HG02759 (cell line): ENCODE measurements at regions not wholly inside any gene's neighbourhood (a gene's known extent, or its start where the extent isn't known, plus 50 kb on each side); places are given as distances from the start of the nearest gene placed in this dataset.

ENCODE experiments used
- ATAC-seq: cut with Tn5 transposase; IDR thresholded peaks from one replicate; pipeline ENCODE4 v1.9.1; 2021; ENCODE audit warnings: mild to moderate bottlenecking, moderate library complexity; ENCODE audit not compliant: unreplicated experiment

- no peak for ATAC-seq
These were observed 856.6 kb downstream of the MAT2B start for GRCh38 chr5:164361986-164362385.

- no peak for ATAC-seq
These were observed 857.4 kb downstream of the MAT2B start for GRCh38 chr5:164362835-164363234.

- ATAC-seq, result no peak
These were observed 859.1 kb downstream of the MAT2B start for GRCh38 chr5:164364237-164365208.

GRCh38 chr5:164370841-164371240 is 865.4 kb downstream of the MAT2B start:
- no peak for ATAC-seq

GRCh38 chr5:164372892-164373291 is 867.5 kb downstream of the MAT2B start:
- no peak for ATAC-seq

GRCh38 chr5:164373876-164374275 is 868.5 kb downstream of the MAT2B start:
- no peak for ATAC-seq

- ATAC-seq, result no peak
These were observed 869.6 kb downstream of the MAT2B start for GRCh38 chr5:164375051-164375450.

GRCh38 chr5:164376843-164377242 is 871.4 kb downstream of the MAT2B start:
- ATAC-seq, result no peak

GRCh38 chr5:164377746-164378145 is 872.3 kb downstream of the MAT2B start:
- no peak for ATAC-seq

GRCh38 chr5:164383662-164384061 is 878.2 kb downstream of the MAT2B start:
- no peak for ATAC-seq

- no peak for ATAC-seq
These were observed 887.1 kb downstream of the MAT2B start for GRCh38 chr5:164392531-164392930.

- no peak for ATAC-seq
These were observed 889.3 kb downstream of the MAT2B start for GRCh38 chr5:164394686-164395194.

GRCh38 chr5:164412531-164412930 is 907.1 kb downstream of the MAT2B start:
- no peak for ATAC-seq

- no peak for ATAC-seq
These were observed 914.7 kb downstream of the MAT2B start for GRCh38 chr5:164420161-164420560.

- ATAC-seq, result no peak
These were observed 917.0 kb downstream of the MAT2B start for GRCh38 chr5:164422400-164422799.

- ATAC-seq, result no peak
These were observed 926.4 kb downstream of the MAT2B start for GRCh38 chr5:164431634-164432304.

GRCh38 chr5:164433106-164433870 is 927.9 kb downstream of the MAT2B start:
- no peak for ATAC-seq

GRCh38 chr5:164435576-164435975 is 930.2 kb downstream of the MAT2B start:
- no peak for ATAC-seq

GRCh38 chr5:164439799-164440198 is 934.4 kb downstream of the MAT2B start:
- no peak for ATAC-seq

GRCh38 chr5:164449460-164449859 is 944.0 kb downstream of the MAT2B start:
- ATAC-seq, result no peak

GRCh38 chr5:164466033-164466432 is 960.6 kb downstream of the MAT2B start:
- ATAC-seq, result no peak
